HepG2 (cell line): ENCODE measurements at regions not wholly inside any gene's neighbourhood (a gene's known extent, or its start where the extent isn't known, plus 50 kb on each side); places are given as distances from the start of the nearest gene placed in this dataset.

ENCODE experiments used
- ATAC-seq: fragments of 200-7000 bp; cut with Tn5 transposase; 3 replicates; pipeline ENCODE4 v1.9.1; 2020; ENCODE audit warnings: mild to moderate bottlenecking, moderate library complexity
- BruUV-seq: library from RNA; stranded (reverse); fragments of 400-500 nt; replicated peaks from 2 replicates; lab custom pipeline; 2021; lab: Mats Ljungman, UMichigan
- CTCF ChIA-PET: fragments of 300-600 bp; formaldehyde crosslinking; extraction: SDS; loops from one replicate; lab custom pipeline; 2021; ENCODE audit warnings: low total read pairs, inconsistent platforms, low intra/inter-chr PET ratio; lab: Yijun Ruan, JAX
- POLR2A ChIA-PET: fragments of 350-600 bp; sonication (Branson Sonifier 250); formaldehyde crosslinking; loops from one replicate; lab custom pipeline; 2020; ENCODE audit warnings: antibody characterized with exemption, inconsistent platforms; lab: Yijun Ruan, JAX
- DNase-seq: peaks from one replicate; pipeline ENCODE4 v3.0.0-alpha.2; 2015; ENCODE audit warnings: low spot score
- FAIRE-seq: peaks from 3 replicates; lab custom pipeline; 2011; peaks lifted over from hg19 to GRCh38; lab: Jason Lieb, UNC
- H2AFZ ChIP-seq: one replicate; pipeline ENCODE4 v1.6.1; 2011; ENCODE audit warnings: low read length, inconsistent platforms
- H3K27ac ChIP-seq: fragments of 300-600 bp; 3 replicates; pipeline ENCODE4 v1.8.0; 2011; ENCODE audit warnings: mixed run types, mild to moderate bottlenecking, mixed read lengths, low read length, inconsistent platforms; ENCODE audit not compliant: insufficient read depth; ENCODE audit errors: extremely low read length
- H3K27me3 ChIP-seq, 2 experiments: fragments of 200-600 bp in 1 of 2; 2 replicates in 1 of 2; 3 replicates in 1 of 2; pipeline versions ENCODE4 v1.6.0 to v1.8.0; 2011; ENCODE audit warnings: low read length in 2 of 2, mild to moderate bottlenecking in 2 of 2, moderate library complexity in 2 of 2, inconsistent platforms in 1 of 2; ENCODE audit not compliant: insufficient read depth in 2 of 2, control insufficient read depth in 1 of 2
- H3K36me3 ChIP-seq, 2 experiments: fragments of 200-600 bp in 1 of 2; replicated peaks in 1 of 2; 2 replicates in 1 of 2; 3 replicates in 1 of 2; pipeline versions ENCODE4 v1.5.1 to v1.8.0; 2011; ENCODE audit warnings: low read length in 2 of 2, inconsistent platforms in 1 of 2; ENCODE audit not compliant: insufficient read depth in 2 of 2, control insufficient read depth in 1 of 2
- H3K4me1 ChIP-seq: 2 replicates; pipeline ENCODE4 v1.5.1; 2012; ENCODE audit warnings: low read length, inconsistent platforms; ENCODE audit not compliant: insufficient read depth
- H3K4me2 ChIP-seq: 2 replicates; pipeline ENCODE4 v1.6.0; 2011; ENCODE audit warnings: low read depth, low read length, inconsistent platforms
- H3K4me3 ChIP-seq, 3 experiments: fragments of 200-600 bp in 1 of 3; sonication (generic), shearing (Covaris generic) in 1 of 3; replicated peaks in 1 of 3; 2 replicates each; pipeline ENCODE4 v1.5.1; 2011 to 2016; ENCODE audit warnings: low read length in 3 of 3, inconsistent platforms in 2 of 3, low read depth in 2 of 3, mild to moderate bottlenecking in 2 of 3, control low read depth in 1 of 3, mixed read lengths in 1 of 3; ENCODE audit not compliant: insufficient read depth in 1 of 3
- H3K79me2 ChIP-seq: one replicate; pipeline ENCODE4 v1.6.1; 2011; ENCODE audit warnings: low read length, inconsistent platforms; ENCODE audit not compliant: insufficient read depth
- H3K9ac ChIP-seq: 2 replicates; pipeline ENCODE4 v1.6.0; 2011; ENCODE audit warnings: mild to moderate bottlenecking, low read depth, low read length, inconsistent platforms; ENCODE audit not compliant: insufficient read depth
- H3K9me3 ChIP-seq: 2 replicates; pipeline ENCODE4 v1.5.1; 2012; ENCODE audit warnings: mild to moderate bottlenecking, low read length
- H4K20me1 ChIP-seq: 2 replicates; pipeline ENCODE4 v1.6.0; 2011; ENCODE audit warnings: inconsistent platforms, mild to moderate bottlenecking, low read length, moderate library complexity; ENCODE audit not compliant: insufficient read depth
- MAFK ChIP-seq, 2 experiments: IDR thresholded peaks in 1 of 2; conservative IDR thresholded peaks in 1 of 2; 2 replicates each; pipeline ENCODE4 v1.6.1; 2011; ENCODE audit warnings: improper control_type of control experiment in 2 of 2, low read length in 2 of 2
- PAF1 ChIP-seq: IDR thresholded peaks from 2 replicates; pipeline ENCODE4 v1.6.1; 2016; ENCODE audit warnings: missing genetic modification reagents, missing compliant biosample characterization
- PHB2 ChIP-seq: fragments of 450-650 bp; IDR thresholded peaks from 2 replicates; pipeline ENCODE4 v1.6.1; 2018; ENCODE audit not compliant: partially characterized antibody
- TSC22D2 ChIP-seq: sonication (generic); formaldehyde crosslinking; IDR thresholded peaks from 2 replicates; pipeline ENCODE4 v1.5.1; 2020; ENCODE audit warnings: missing genetic modification reagents, mild to moderate bottlenecking, borderline replicate concordance
- ZBTB1 ChIP-seq: sonication (generic); formaldehyde crosslinking; IDR thresholded peaks from 2 replicates; pipeline ENCODE4 v1.4.0; 2020; ENCODE audit warnings: missing genetic modification reagents, borderline replicate concordance
- ZNF652 ChIP-seq: IDR thresholded peaks from 2 replicates; pipeline ENCODE4 v1.6.1; 2016; ENCODE audit warnings: low read depth, borderline replicate concordance
- WGBS: methylation state at CpG from one replicate; pipeline ENCODE4 v1.1.6; 2017; ENCODE audit warnings: low lambda C conversion rate; 5-methylcytosine and 5-hydroxymethylcytosine counted together
- in situ Hi-C: cut with HindIII; loops from 2 replicates; pipeline ENCODE4 v1.10.0; 2017; ENCODE audit warnings: low pct_unique_long_range_greater_than_20kb; ENCODE audit not compliant: extremely low pct_ligation_motif_present
- intact Hi-C: fragments of 100-400 bp; cut with micrococcal nuclease; formaldehyde crosslinking; loops from one replicate; pipeline ENCODE4 v1.10.0; 2022; ENCODE audit not compliant: unreplicated experiment
- TF ChIP-seq, protein P1 (sequence below): sonication (generic); formaldehyde crosslinking; IDR thresholded peaks from 2 replicates; pipeline ENCODE4 v1.8.0; 2022; ENCODE audit warnings: missing genetic modification reagents, mild to moderate bottlenecking, borderline replicate concordance
- TF ChIP-seq, protein P2 (sequence below), 2 experiments: fragments of 450-650 bp in 1 of 2; sonication (generic) in 1 of 2; formaldehyde crosslinking; IDR thresholded peaks; 2 replicates each; pipeline versions ENCODE4 v1.5.0 to v1.8.0; 2020 to 2022; ENCODE audit warnings: mild to moderate bottlenecking in 1 of 2, missing genetic modification reagents in 1 of 2
- TF ChIP-seq, protein P3 (sequence below): sonication (generic); formaldehyde crosslinking; IDR thresholded peaks from 2 replicates; pipeline ENCODE4 v1.5.1; 2020; ENCODE audit warnings: missing genetic modification reagents, mild to moderate bottlenecking, borderline replicate concordance

DNA sequence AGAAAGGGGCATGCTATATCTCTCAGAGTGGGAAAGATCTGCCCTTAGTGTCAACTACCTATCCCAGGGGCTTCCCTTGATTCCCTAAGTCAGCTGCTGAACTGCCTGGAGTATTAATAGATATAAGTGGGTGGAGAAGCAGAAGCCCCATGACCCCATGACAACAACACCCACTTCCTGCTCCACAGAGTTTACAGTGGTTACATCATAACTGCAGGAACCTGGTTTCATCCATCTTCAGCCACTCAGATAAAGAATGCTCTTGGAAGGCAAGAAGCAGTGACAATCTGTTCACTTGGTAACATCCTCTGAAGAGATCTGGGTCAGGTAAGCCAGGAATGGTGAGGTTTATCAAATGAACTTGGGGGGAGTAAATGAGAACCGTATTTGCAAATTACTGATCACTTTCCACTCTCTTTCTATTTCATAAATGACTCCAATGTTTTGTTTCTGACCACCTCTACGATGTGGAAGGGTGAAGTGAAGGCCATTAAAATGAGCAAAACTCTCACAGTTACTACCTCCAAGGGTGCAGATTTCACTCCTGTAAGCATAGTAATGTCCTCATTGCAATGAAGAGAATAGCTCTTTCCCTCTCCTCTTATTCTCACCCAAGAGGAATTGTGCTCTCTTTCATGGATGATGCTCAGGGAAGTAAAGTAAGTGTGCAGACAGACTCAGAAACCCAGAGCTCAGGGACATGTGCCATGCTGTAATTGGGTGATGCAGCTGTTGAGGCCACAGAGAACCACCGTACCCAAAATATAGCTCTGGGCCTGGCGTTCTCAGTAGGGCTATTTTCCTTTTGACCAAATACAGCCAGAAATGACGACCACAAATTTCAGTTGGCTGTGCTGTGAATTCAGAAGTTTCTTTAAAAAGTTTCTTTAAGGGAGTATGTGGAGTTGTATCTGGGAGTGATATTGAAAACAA is 192.8 kb upstream of the APCDD1 start (continued):
- TF ChIP-seq PHB2, result no peak
- no peak for TF ChIP-seq MAFK (conservative IDR thresholded peaks at IDR 0.05 in 1 of 2, IDR thresholded peaks at IDR 0.05 in 1 of 2; ENCODE audit: low read length in 2 of 2)
- TF ChIP-seq, protein P1, sequence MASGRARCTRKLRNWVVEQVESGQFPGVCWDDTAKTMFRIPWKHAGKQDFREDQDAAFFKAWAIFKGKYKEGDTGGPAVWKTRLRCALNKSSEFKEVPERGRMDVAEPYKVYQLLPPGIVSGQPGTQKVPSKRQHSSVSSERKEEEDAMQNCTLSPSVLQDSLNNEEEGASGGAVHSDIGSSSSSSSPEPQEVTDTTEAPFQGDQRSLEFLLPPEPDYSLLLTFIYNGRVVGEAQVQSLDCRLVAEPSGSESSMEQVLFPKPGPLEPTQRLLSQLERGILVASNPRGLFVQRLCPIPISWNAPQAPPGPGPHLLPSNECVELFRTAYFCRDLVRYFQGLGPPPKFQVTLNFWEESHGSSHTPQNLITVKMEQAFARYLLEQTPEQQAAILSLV (CRISPR knock-in tag), result no peak

DNA sequence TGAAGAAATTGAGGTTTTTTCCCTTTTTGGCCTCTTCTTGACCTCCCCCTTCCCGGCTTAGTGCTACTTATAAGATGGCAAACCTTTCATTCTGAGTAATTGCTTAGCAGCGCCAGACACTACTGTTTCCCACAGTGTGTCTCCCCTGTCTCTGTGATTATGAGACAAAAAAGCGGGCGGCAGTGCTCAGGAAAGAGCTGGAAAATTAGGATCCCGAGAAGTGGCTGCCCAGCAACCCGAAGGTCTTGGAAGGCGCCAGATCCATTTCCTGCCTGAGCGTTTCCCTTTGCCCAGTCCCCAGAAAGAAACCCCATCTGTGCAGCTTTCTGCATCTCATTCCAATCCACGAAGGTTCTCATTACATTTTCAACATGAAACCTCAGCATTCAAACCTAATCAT is 191.9 kb upstream of the APCDD1 start:
- Histone ChIP-seq H3K79me2 (no peaks in the 10 kb centered on the region), H3K4me2 (no peak overlapping the region), H3K27ac (no peak overlapping the region), H3K27me3 (no peaks in the 10 kb centered on the region), H3K9ac (no peak overlapping the region), H3K36me3 (no peaks in the 10 kb centered on the region), H3K9me3 (no peaks in the 10 kb centered on the region), H2AFZ (no peak overlapping the region), H3K4me1 (no peaks in the 10 kb centered on the region), H3K4me3 (no peak overlapping the region), H4K20me1 (no peaks in the 10 kb centered on the region)
- no peak for DNase-seq
- BruUV-seq, result no TSS peak
- POLR2A ChIA-PET, result no interaction called here
- TF ChIP-seq, protein P2, sequence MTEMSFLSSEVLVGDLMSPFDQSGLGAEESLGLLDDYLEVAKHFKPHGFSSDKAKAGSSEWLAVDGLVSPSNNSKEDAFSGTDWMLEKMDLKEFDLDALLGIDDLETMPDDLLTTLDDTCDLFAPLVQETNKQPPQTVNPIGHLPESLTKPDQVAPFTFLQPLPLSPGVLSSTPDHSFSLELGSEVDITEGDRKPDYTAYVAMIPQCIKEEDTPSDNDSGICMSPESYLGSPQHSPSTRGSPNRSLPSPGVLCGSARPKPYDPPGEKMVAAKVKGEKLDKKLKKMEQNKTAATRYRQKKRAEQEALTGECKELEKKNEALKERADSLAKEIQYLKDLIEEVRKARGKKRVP (CRISPR knock-in tag; IDR thresholded peaks at IDR 0.05), result no peak
- TF ChIP-seq PAF1 (CRISPR knock-in tag), result no peak
- no peak for TF ChIP-seq ZNF652 (CRISPR knock-in tag)
- TF ChIP-seq TSC22D2 (CRISPR knock-in tag), result no peak
- TF ChIP-seq, protein P3, sequence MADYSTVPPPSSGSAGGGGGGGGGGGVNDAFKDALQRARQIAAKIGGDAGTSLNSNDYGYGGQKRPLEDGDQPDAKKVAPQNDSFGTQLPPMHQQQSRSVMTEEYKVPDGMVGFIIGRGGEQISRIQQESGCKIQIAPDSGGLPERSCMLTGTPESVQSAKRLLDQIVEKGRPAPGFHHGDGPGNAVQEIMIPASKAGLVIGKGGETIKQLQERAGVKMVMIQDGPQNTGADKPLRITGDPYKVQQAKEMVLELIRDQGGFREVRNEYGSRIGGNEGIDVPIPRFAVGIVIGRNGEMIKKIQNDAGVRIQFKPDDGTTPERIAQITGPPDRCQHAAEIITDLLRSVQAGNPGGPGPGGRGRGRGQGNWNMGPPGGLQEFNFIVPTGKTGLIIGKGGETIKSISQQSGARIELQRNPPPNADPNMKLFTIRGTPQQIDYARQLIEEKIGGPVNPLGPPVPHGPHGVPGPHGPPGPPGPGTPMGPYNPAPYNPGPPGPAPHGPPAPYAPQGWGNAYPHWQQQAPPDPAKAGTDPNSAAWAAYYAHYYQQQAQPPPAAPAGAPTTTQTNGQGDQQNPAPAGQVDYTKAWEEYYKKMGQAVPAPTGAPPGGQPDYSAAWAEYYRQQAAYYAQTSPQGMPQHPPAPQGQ (CRISPR knock-in tag), result no peak
- TF ChIP-seq ZBTB1 (CRISPR knock-in tag), result no peak
- no peak for FAIRE-seq
- ATAC-seq, result no peak
- intact Hi-C loops, result no loop called here
- CTCF ChIA-PET, result no interaction called here
- 35% methylated on average over 9 of the region's 9 CpGs for WGBS
- in situ Hi-C loops, result no loop called here
